SU-DHL-6 (cell line): ENCODE measurements at regions not wholly inside any gene's neighbourhood (a gene's known extent, or its start where the extent isn't known, plus 50 kb on each side); places are given as distances from the start of the nearest gene placed in this dataset.
"Not testable (repeated sequence)": the region's sequence is repeated elsewhere in the genome, so short reads cannot be mapped to it uniquely, and the experiment has no call there.

Experiments used
- H2AFZ ChIP-seq: fragments of 200-600 bp; sonication (generic); 2 replicates; pipeline ENCODE4 v1.6.1; 2014; ENCODE audit warnings: low read depth, mild to moderate bottlenecking, moderate library complexity, mixed read lengths, antibody characterized with exemption, low read length; ENCODE audit not compliant: severe bottlenecking
- H3F3A ChIP-seq: fragments of 200-600 bp; shearing (Covaris generic); 2 replicates; pipeline ENCODE4 v1.6.0; 2016; ENCODE audit warnings: antibody characterized with exemption, mild to moderate bottlenecking; ENCODE audit not compliant: insufficient read depth
- H3K27ac ChIP-seq: fragments of 200-600 bp; sonication (generic); 2 replicates; pipeline ENCODE4 v1.5.1; 2016; ENCODE audit warnings: low read depth, mild to moderate bottlenecking, low read length, moderate library complexity, mixed read lengths
- H3K27me3 ChIP-seq: fragments of 200-600 bp; sonication (generic), shearing (Covaris generic); 2 replicates; pipeline ENCODE4 v1.6.0; 2014; ENCODE audit warnings: mild to moderate bottlenecking, low read length
- H3K36me3 ChIP-seq: fragments of 200-600 bp; sonication (generic); 2 replicates; pipeline ENCODE4 v1.6.1; 2014; ENCODE audit warnings: mild to moderate bottlenecking, low read length, mixed read lengths
- H3K4me2 ChIP-seq: fragments of 300-600, 200-600 bp; shearing (Covaris generic), sonication (generic); 2 replicates; pipeline ENCODE4 v1.6.0; 2014; ENCODE audit warnings: low read length, low read depth, mild to moderate bottlenecking; ENCODE audit not compliant: poor library complexity, severe bottlenecking
- H3K4me3 ChIP-seq: fragments of 200-600 bp; sonication (generic); 2 replicates; pipeline ENCODE4 v1.5.1; 2014; ENCODE audit warnings: antibody characterized with exemption, low read length, mild to moderate bottlenecking, mixed read lengths; ENCODE audit not compliant: insufficient read depth, poor library complexity, severe bottlenecking
- H3K79me2 ChIP-seq: fragments of 200-600 bp; sonication (generic); 2 replicates; pipeline ENCODE4 v1.6.1; 2014; ENCODE audit warnings: mild to moderate bottlenecking, low read length, moderate library complexity; ENCODE audit not compliant: insufficient read depth
- H3K9ac ChIP-seq: fragments of 200-600 bp; sonication (generic); 2 replicates; pipeline ENCODE4 v1.7.0; 2014; ENCODE audit warnings: mild to moderate bottlenecking, low read length
- H3K9me2 ChIP-seq: fragments of 200-600 bp; sonication (generic); replicated peaks from 2 replicates; pipeline ENCODE4 v1.6.1; 2014; ENCODE audit warnings: low read length; ENCODE audit not compliant: insufficient read depth
- H3K9me3 ChIP-seq: fragments of 200-600 bp; sonication (generic); 2 replicates; pipeline ENCODE4 v1.6.1; 2014; ENCODE audit warnings: low read length, mixed read lengths; ENCODE audit not compliant: insufficient read depth
- H4K20me1 ChIP-seq: fragments of 200-600 bp; sonication (generic); 2 replicates; pipeline ENCODE4 v1.6.1; 2014; ENCODE audit warnings: low read depth, mild to moderate bottlenecking, antibody characterized with exemption, low read length, moderate library complexity, mixed read lengths
- EZH2phosphoT487 ChIP-seq: fragments of 200-600 bp; sonication (generic), shearing (Covaris generic); conservative IDR thresholded peaks from 2 replicates; pipeline ENCODE4 v1.6.1; 2018; ENCODE audit warnings: mild to moderate bottlenecking, antibody characterized with exemption, low read length, moderate library complexity, mixed read lengths
- TF ChIP-seq, protein P1 (sequence below): fragments of 200-600 bp; sonication (generic); IDR thresholded peaks from one replicate; pipeline ENCODE4 v1.5.1; 2017; ENCODE audit warnings: antibody characterized with exemption, mild to moderate bottlenecking, low read length, moderate library complexity; ENCODE audit not compliant: insufficient read depth, poor library complexity, severe bottlenecking

- H2AFZ ChIP-seq, result no peak overlapping the region
- H3F3A ChIP-seq, result no peaks in the 10 kb centered on the region
- no peaks in the 10 kb centered on the region for H3K79me2 ChIP-seq
- no peaks in the 10 kb centered on the region for H3K36me3 ChIP-seq
- H3K27me3 ChIP-seq, result no peaks in the 10 kb centered on the region
- no peaks in the 10 kb centered on the region for H3K9me2 ChIP-seq
- H3K9me3 ChIP-seq, result peaks cover 7% of the 10 kb centered on the region; the same call in 1 of the 2 replicates
- H3K4me2 ChIP-seq, result no peak overlapping the region
- no peak overlapping the region for H3K27ac ChIP-seq
- no peak overlapping the region for H3K9ac ChIP-seq
- no peaks in the 10 kb centered on the region for H4K20me1 ChIP-seq
- no peak overlapping the region for H3K4me3 ChIP-seq
- TF ChIP-seq, protein P1, sequence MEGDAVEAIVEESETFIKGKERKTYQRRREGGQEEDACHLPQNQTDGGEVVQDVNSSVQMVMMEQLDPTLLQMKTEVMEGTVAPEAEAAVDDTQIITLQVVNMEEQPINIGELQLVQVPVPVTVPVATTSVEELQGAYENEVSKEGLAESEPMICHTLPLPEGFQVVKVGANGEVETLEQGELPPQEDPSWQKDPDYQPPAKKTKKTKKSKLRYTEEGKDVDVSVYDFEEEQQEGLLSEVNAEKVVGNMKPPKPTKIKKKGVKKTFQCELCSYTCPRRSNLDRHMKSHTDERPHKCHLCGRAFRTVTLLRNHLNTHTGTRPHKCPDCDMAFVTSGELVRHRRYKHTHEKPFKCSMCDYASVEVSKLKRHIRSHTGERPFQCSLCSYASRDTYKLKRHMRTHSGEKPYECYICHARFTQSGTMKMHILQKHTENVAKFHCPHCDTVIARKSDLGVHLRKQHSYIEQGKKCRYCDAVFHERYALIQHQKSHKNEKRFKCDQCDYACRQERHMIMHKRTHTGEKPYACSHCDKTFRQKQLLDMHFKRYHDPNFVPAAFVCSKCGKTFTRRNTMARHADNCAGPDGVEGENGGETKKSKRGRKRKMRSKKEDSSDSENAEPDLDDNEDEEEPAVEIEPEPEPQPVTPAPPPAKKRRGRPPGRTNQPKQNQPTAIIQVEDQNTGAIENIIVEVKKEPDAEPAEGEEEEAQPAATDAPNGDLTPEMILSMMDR, result no peak
- TF ChIP-seq EZH2phosphoT487, result no peak
Measured at GRCh38 chr12:74280156-74280655, 257.4 kb upstream of the ATXN7L3B start.

GRCh38 chr12:74281401-74282180 is 256.0 kb upstream of the ATXN7L3B start:
- H4K20me1 ChIP-seq, H3F3A ChIP-seq, H3K79me2 ChIP-seq, H3K36me3 ChIP-seq, H2AFZ ChIP-seq, H3K9me2 ChIP-seq, H3K9me3 ChIP-seq, H3K4me2 ChIP-seq, H3K9ac ChIP-seq, H3K4me3 ChIP-seq, H3K27me3 ChIP-seq, H3K27ac ChIP-seq: not testable (repeated sequence)

DNA sequence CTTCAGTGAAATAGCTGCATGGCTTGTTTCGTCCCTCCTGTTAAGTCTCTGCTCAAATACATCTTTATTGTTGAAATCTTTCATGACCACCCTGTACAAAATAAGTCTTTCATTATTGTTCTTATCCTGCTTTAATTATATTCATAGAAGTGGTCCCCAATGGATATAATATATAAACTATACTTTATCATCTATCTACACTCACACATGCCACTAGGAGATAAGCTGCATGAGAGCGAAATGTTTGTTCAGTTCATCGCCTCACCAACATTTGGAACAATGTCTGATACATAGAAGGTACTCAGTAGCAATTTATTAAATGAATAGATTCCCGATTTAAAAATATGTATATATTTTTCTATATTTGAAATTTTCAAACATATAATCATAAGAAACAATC is 254.0 kb upstream of the ATXN7L3B start:
- Histone ChIP-seq H3K27ac (no peak overlapping the region), H3K36me3 (no peaks in the 10 kb centered on the region), H3K27me3 (no peaks in the 10 kb centered on the region), H4K20me1 (no peaks in the 10 kb centered on the region), H3K9me3 (no peaks in the 10 kb centered on the region), H3K9me2 (no peaks in the 10 kb centered on the region), H3F3A (no peaks in the 10 kb centered on the region), H3K9ac (no peak overlapping the region), H3K4me3 (no peak overlapping the region), H3K4me2 (no peak overlapping the region), H2AFZ (no peak overlapping the region), H3K79me2 (no peaks in the 10 kb centered on the region)
- no peak for TF ChIP-seq EZH2phosphoT487
- TF ChIP-seq, protein P1, result no peak

DNA sequence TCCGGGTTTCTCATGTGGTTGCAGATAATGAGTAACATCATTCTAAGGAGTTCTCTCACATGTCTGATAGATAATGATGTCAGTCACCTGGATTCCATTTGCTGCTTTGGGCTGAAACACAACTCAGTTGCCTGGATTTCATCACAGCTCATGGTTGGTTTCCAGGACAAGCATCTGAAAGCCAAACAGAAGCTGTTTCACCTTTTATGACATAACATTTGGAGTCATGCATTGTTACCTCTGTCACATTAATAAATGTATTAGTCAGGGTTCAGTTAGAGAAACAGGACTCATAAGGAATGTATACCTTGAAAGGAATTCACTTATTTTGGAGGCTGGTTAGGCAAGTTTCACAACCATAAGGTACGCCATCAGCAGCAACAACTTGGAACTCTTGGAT is 251.9 kb upstream of the ATXN7L3B start:
- Histone ChIP-seq H3K9ac (no peak overlapping the region), H3K9me2 (no peaks in the 10 kb centered on the region), H3K27me3 (no peaks in the 10 kb centered on the region), H4K20me1 (no peaks in the 10 kb centered on the region), H3K9me3 (no peaks in the 10 kb centered on the region), H3K4me2 (no peak overlapping the region), H3K4me3 (no peak overlapping the region), H3K36me3 (no peaks in the 10 kb centered on the region), H3F3A (no peaks in the 10 kb centered on the region), H3K79me2 (no peaks in the 10 kb centered on the region), H3K27ac (no peak overlapping the region), H2AFZ (no peak overlapping the region)
- TF ChIP-seq EZH2phosphoT487, result no peak
- TF ChIP-seq, protein P1, result no peak
